ENCODE measurements at regions not wholly inside any gene's neighbourhood (a gene's known extent, or its start where the extent isn't known, plus 50 kb on each side); places are given as distances from the start of the nearest gene placed in this dataset.

- no peak for TF ChIP-seq ZBTB43 (CRISPR knock-in tag; conservative IDR thresholded peaks at IDR 0.05)
- no peak; the same call in none of the 2 replicates for TF ChIP-seq GMEB1 (CRISPR knock-in tag; IDR thresholded peaks at IDR 0.05; ENCODE audit: borderline replicate concordance)
- TF ChIP-seq ZNF180 (CRISPR knock-in tag; IDR thresholded peaks at IDR 0.05; ENCODE audit: borderline replicate concordance, low read depth), result no peak
- TF ChIP-seq ZNF710 (CRISPR knock-in tag; IDR thresholded peaks at IDR 0.05; ENCODE audit: borderline replicate concordance), result peak; percentile 10; the same call in 1 of the 2 replicates
- TF ChIP-seq KDM4B (CRISPR knock-in tag; IDR thresholded peaks at IDR 0.05), result 0 out of 2 replicates have a peak, but pooled peaks have one; percentile 41
- TF ChIP-seq CREM (IDR thresholded peaks at IDR 0.05), result peak; percentile 31; the same call in 1 of the 2 replicates
- TF ChIP-seq CREM (CRISPR knock-in tag; IDR thresholded peaks at IDR 0.05), result no peak
- no peak for TF ChIP-seq ZNF678 (CRISPR knock-in tag; IDR thresholded peaks at IDR 0.05)
- TF ChIP-seq ZNF674 (CRISPR knock-in tag; IDR thresholded peaks at IDR 0.05; ENCODE audit: low read depth), result no peak
- 0 out of 2 replicates have a peak, but pooled peaks have one; percentile 6 for TF ChIP-seq TP53 (CRISPR knock-in tag; conservative IDR thresholded peaks at IDR 0.05)
- TF ChIP-seq SNAI1 (CRISPR knock-in tag; IDR thresholded peaks at IDR 0.05; ENCODE audit: borderline replicate concordance), result no peak
- no peak for TF ChIP-seq CEBPB (IDR thresholded peaks at IDR 0.05; ENCODE audit: borderline replicate concordance, low read depth, low read length)
- no peak for TF ChIP-seq ZNF282 (IDR thresholded peaks at IDR 0.05; ENCODE audit: partially characterized antibody)
- TF ChIP-seq ZNF562 (CRISPR knock-in tag; IDR thresholded peaks at IDR 0.05; ENCODE audit: borderline replicate concordance), result no peak
- peak; percentile 62 for TF ChIP-seq RBFOX2 (IDR thresholded peaks at IDR 0.05; ENCODE audit: low read depth, low read length)
- TF ChIP-seq MAFK (conservative IDR thresholded peaks at IDR 0.05 in 1 of 2, IDR thresholded peaks at IDR 0.05 in 1 of 2; ENCODE audit: low read length in 2 of 2), result no peak
- TF ChIP-seq NONO (IDR thresholded peaks at IDR 0.05), result no peak
- peak; percentile 36; the same call in 1 of the 2 replicates for TF ChIP-seq NONO (CRISPR knock-in tag; conservative IDR thresholded peaks at IDR 0.05)
- TF ChIP-seq HINFP (CRISPR knock-in tag; IDR thresholded peaks at IDR 0.05; ENCODE audit: low read depth), result no peak; the same call in 1 of the 2 replicates
- no peak for TF ChIP-seq ZC3H13 (CRISPR knock-in tag; IDR thresholded peaks at IDR 0.05)
These were observed 79.4 kb upstream of the MAP4K3 start (continued) for GRCh38 chr2:39516347-39517101.
